Glutamatergic neuron (in vitro differentiated cells): ENCODE measurements at regions not wholly inside any gene's neighbourhood (a gene's known extent, or its start where the extent isn't known, plus 50 kb on each side); places are given as distances from the start of the nearest gene placed in this dataset.
"Not testable (repeated sequence)": the region's sequence is repeated elsewhere in the genome, so short reads cannot be mapped to it uniquely, and the experiment has no call there.

Experiments
- DNase-seq: peaks from one replicate; pipeline ENCODE4 v3.0.0; 2022
- H3K27ac Mint-ChIP-seq: one replicate; pipeline ENCODE4 v1.8.0; 2020; ENCODE audit warnings: mild to moderate bottlenecking, mixed read lengths, inconsistent platforms; ENCODE audit not compliant: unreplicated experiment
- H3K27me3 Mint-ChIP-seq: one replicate; pipeline ENCODE4 v1.8.0; 2020; ENCODE audit warnings: mild to moderate bottlenecking, moderate library complexity, mixed read lengths, inconsistent platforms; ENCODE audit not compliant: unreplicated experiment
- H3K36me3 Mint-ChIP-seq: one replicate; pipeline ENCODE4 v1.8.0; 2020; ENCODE audit warnings: mild to moderate bottlenecking, mixed read lengths, inconsistent platforms; ENCODE audit not compliant: unreplicated experiment
- H3K4me1 Mint-ChIP-seq: one replicate; pipeline ENCODE4 v1.8.0; 2020; ENCODE audit warnings: mild to moderate bottlenecking, low read depth, mixed read lengths, inconsistent platforms; ENCODE audit not compliant: unreplicated experiment
- H3K4me3 Mint-ChIP-seq: one replicate; pipeline ENCODE4 v1.8.0; 2020; ENCODE audit warnings: mild to moderate bottlenecking, mixed read lengths, inconsistent platforms; ENCODE audit not compliant: unreplicated experiment
- H3K9me3 Mint-ChIP-seq: one replicate; pipeline ENCODE4 v1.8.0; 2020; ENCODE audit warnings: mild to moderate bottlenecking, moderate library complexity, mixed read lengths, inconsistent platforms; ENCODE audit not compliant: unreplicated experiment
- CTCF ChIP-seq: fragments of 200-600 bp; sonication (generic); IDR thresholded peaks from one replicate; pipeline ENCODE4 v1.5.0; 2021; ENCODE audit not compliant: partially characterized antibody, unreplicated experiment

GRCh38 chr4:133316909-133317308 lies 167.8 kb downstream of the PCDH10 start:
- TF ChIP-seq CTCF: no peak
- no peaks in the 10 kb centered on the region for H3K36me3 Mint-ChIP-seq
- H3K27me3 Mint-ChIP-seq: no peaks in the 10 kb centered on the region
- no peak overlapping the region for H3K27ac Mint-ChIP-seq
- no peak overlapping the region for H3K4me3 Mint-ChIP-seq
- H3K4me1 Mint-ChIP-seq: no peaks in the 10 kb centered on the region
- no peaks in the 10 kb centered on the region for H3K9me3 Mint-ChIP-seq
- DNase-seq: no peak

GRCh38 chr4:133314991-133315390 lies 165.9 kb downstream of the PCDH10 start:
- Mint-ChIP-seq H3K27me3 (no peaks in the 10 kb centered on the region), H3K36me3 (no peaks in the 10 kb centered on the region), H3K9me3 (no peaks in the 10 kb centered on the region), H3K4me1 (no peaks in the 10 kb centered on the region), H3K27ac (no peak overlapping the region), H3K4me3 (no peak overlapping the region)
- no peak for TF ChIP-seq CTCF
- DNase-seq: no peak

GRCh38 chr4:133287396-133287795 lies 138.3 kb downstream of the PCDH10 start:
- H3K9me3 Mint-ChIP-seq: no peaks in the 10 kb centered on the region
- no peaks in the 10 kb centered on the region for H3K36me3 Mint-ChIP-seq
- no peaks in the 10 kb centered on the region for H3K27me3 Mint-ChIP-seq
- no peak for DNase-seq
- no peak overlapping the region for H3K4me3 Mint-ChIP-seq
- TF ChIP-seq CTCF: no peak
- H3K4me1 Mint-ChIP-seq: peaks cover 4% of the 10 kb centered on the region
- H3K27ac Mint-ChIP-seq: peak overlapping the region; percentile 57

GRCh38 chr4:133278591-133278990 lies 129.5 kb downstream of the PCDH10 start:
- Mint-ChIP-seq H3K4me3 (no peak overlapping the region), H3K36me3 (no peaks in the 10 kb centered on the region), H3K27me3 (no peaks in the 10 kb centered on the region), H3K27ac (no peak overlapping the region), H3K4me1 (no peaks in the 10 kb centered on the region), H3K9me3 (peaks cover 3% of the 10 kb centered on the region)
- DNase-seq: no peak
- no peak for TF ChIP-seq CTCF

- H3K9me3 Mint-ChIP-seq, DNase-seq, H3K27ac Mint-ChIP-seq, H3K27me3 Mint-ChIP-seq, H3K4me1 Mint-ChIP-seq, H3K4me3 Mint-ChIP-seq, H3K36me3 Mint-ChIP-seq: not testable (repeated sequence)
Observed at GRCh38 chr4:133277940-133278339, 128.8 kb downstream of the PCDH10 start.

- TF ChIP-seq CTCF: no peak
- H3K27ac Mint-ChIP-seq: no peak overlapping the region
- H3K4me1 Mint-ChIP-seq: no peaks in the 10 kb centered on the region
- H3K27me3 Mint-ChIP-seq: no peaks in the 10 kb centered on the region
- DNase-seq: no peak
- H3K4me3 Mint-ChIP-seq: no peak overlapping the region
- H3K36me3 Mint-ChIP-seq: no peaks in the 10 kb centered on the region
- peaks cover 3% of the 10 kb centered on the region for H3K9me3 Mint-ChIP-seq
Observed at GRCh38 chr4:133275246-133275645, 126.2 kb downstream of the PCDH10 start.
